ENCODE measurements at regions not wholly inside any gene's neighbourhood (a gene's known extent, or its start where the extent isn't known, plus 50 kb on each side); places are given as distances from the start of the nearest gene placed in this dataset.

DNA sequence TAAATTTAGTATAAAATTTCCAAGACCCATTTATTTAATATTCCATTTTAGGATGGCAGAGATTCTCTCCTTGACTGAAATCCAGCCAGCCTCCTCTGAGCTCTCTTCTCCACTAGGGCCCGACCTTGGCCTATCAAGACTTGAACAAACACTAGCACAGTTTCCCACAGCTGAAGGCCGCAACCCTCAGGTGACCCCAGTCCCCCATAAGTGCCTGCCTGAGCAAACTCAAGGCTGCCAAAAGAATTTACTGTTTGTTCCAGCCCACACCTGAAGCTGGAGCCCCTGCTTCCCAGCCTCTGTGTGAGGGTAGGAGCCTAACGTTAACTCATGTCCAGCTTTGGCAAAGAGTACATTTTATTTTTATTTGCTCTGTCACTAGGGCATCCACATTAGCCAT is 629.0 kb upstream of the ZFP42 start:
- Histone ChIP-seq H3K4me3 (ENCODE audit: low read depth, low read length) (no peak overlapping the region), H3K4me1 (ENCODE audit: control insufficient read depth, insufficient read depth, low read length) (no peaks in the 10 kb centered on the region), H3K9me3 (ENCODE audit: control insufficient read depth, insufficient read depth, low read depth, low read length) (no peaks in the 10 kb centered on the region), H3K27ac (ENCODE audit: extremely low read depth, low read depth, low read length) (no peak overlapping the region), H3K36me3 (ENCODE audit: control insufficient read depth in 2 of 2, insufficient read depth in 1 of 2, low read length in 2 of 2) (no peaks in the 10 kb centered on the region)
- POLR2A ChIA-PET = no interaction called here
- CTCF ChIA-PET = no interaction called here
- TF ChIP-seq YY2 (tag by site-specific recombination; IDR thresholded peaks at IDR 0.05) (no peak), TRIM28 (IDR thresholded peaks at IDR 0.05; ENCODE audit: borderline replicate concordance, low read length) (no peak), ZNF174 (tag by site-specific recombination; IDR thresholded peaks at IDR 0.05) (no peak), ZNF549 (tag by site-specific recombination; IDR thresholded peaks at IDR 0.05) (no peak), HOXC10 (CRISPR knock-in tag; IDR thresholded peaks at IDR 0.05) (no peak), ZNF280C (tag by site-specific recombination; IDR thresholded peaks at IDR 0.05) (no peak), ZFHX2 (tag by site-specific recombination; conservative IDR thresholded peaks at IDR 0.05) (no peak), ZNF488 (tag by site-specific recombination; IDR thresholded peaks at IDR 0.05) (no peak), ZNF560 (tag by site-specific recombination; IDR thresholded peaks at IDR 0.05; ENCODE audit: borderline replicate concordance) (no peak), ZNF311 (tag by site-specific recombination; IDR thresholded peaks at IDR 0.05; ENCODE audit: borderline replicate concordance) (no peak), ZNF596 (tag by site-specific recombination; IDR thresholded peaks at IDR 0.05) (no peak), ZNF658 (tag by site-specific recombination; IDR thresholded peaks at IDR 0.05) (no peak), ZBTB1 (tag by site-specific recombination; IDR thresholded peaks at IDR 0.05) (no peak), ZXDB (tag by site-specific recombination; IDR thresholded peaks at IDR 0.05) (no peak), ZNF155 (tag by site-specific recombination; IDR thresholded peaks at IDR 0.05) (no peak)
- TF ChIP-seq, protein P1, sequence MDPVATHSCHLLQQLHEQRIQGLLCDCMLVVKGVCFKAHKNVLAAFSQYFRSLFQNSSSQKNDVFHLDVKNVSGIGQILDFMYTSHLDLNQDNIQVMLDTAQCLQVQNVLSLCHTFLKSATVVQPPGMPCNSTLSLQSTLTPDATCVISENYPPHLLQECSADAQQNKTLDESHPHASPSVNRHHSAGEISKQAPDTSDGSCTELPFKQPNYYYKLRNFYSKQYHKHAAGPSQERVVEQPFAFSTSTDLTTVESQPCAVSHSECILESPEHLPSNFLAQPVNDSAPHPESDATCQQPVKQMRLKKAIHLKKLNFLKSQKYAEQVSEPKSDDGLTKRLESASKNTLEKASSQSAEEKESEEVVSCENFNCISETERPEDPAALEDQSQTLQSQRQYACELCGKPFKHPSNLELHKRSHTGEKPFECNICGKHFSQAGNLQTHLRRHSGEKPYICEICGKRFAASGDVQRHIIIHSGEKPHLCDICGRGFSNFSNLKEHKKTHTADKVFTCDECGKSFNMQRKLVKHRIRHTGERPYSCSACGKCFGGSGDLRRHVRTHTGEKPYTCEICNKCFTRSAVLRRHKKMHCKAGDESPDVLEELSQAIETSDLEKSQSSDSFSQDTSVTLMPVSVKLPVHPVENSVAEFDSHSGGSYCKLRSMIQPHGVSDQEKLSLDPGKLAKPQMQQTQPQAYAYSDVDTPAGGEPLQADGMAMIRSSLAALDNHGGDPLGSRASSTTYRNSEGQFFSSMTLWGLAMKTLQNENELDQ (tag by site-specific recombination; IDR thresholded peaks at IDR 0.05; ENCODE audit: low read depth) = no peak

DNA sequence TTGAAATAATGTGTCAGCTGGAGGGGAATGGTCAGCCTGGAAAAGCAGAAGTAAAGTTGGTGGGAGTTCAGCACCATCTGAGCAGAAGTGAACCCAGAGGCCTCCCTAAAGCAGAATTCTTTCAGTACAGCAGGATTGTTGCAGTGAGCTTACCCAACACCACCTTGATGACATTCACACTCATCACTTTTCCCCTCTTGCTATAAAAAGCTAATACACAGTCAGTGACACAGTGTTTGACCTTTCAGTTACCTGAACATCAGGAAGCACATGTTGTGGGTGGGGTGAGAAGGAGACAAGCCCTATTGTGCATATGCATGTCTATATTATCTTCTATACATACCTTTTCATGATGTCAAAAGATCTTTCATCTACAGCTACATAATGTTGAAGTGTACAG is 624.7 kb upstream of the ZFP42 start:
- H3K27ac ChIP-seq (ENCODE audit: extremely low read depth, low read depth, low read length) = no peak overlapping the region
- CTCF ChIA-PET = no interaction called here
- H3K36me3 ChIP-seq (ENCODE audit: control insufficient read depth in 2 of 2, insufficient read depth in 1 of 2, low read length in 2 of 2) = no peaks in the 10 kb centered on the region
- H3K4me3 ChIP-seq (ENCODE audit: low read depth, low read length) = no peak overlapping the region
- no peaks in the 10 kb centered on the region for H3K9me3 ChIP-seq (ENCODE audit: control insufficient read depth, insufficient read depth, low read depth, low read length)
- POLR2A ChIA-PET = interaction anchor here (0.5 kb wide), 2 partner anchors 11 to 42 kb away, joined by 3 to 15 read pairs; no protein-coding TSS in a partner anchor
- H3K4me1 ChIP-seq (ENCODE audit: control insufficient read depth, insufficient read depth, low read length) = no peaks in the 10 kb centered on the region
- TF ChIP-seq ZNF404 (tag by site-specific recombination; IDR thresholded peaks at IDR 0.05) (no peak), ZNF138 (tag by site-specific recombination; IDR thresholded peaks at IDR 0.05; ENCODE audit: borderline replicate concordance) (no peak), ZNF596 (tag by site-specific recombination; IDR thresholded peaks at IDR 0.05) (no peak), ZNF26 (tag by site-specific recombination; IDR thresholded peaks at IDR 0.05) (no peak), ZNF621 (tag by site-specific recombination; IDR thresholded peaks at IDR 0.05) (no peak), GFI1B (tag by site-specific recombination; IDR thresholded peaks at IDR 0.05) (no peak), ZNF692 (tag by site-specific recombination; IDR thresholded peaks at IDR 0.05) (no peak)
- TF ChIP-seq, protein P2, sequence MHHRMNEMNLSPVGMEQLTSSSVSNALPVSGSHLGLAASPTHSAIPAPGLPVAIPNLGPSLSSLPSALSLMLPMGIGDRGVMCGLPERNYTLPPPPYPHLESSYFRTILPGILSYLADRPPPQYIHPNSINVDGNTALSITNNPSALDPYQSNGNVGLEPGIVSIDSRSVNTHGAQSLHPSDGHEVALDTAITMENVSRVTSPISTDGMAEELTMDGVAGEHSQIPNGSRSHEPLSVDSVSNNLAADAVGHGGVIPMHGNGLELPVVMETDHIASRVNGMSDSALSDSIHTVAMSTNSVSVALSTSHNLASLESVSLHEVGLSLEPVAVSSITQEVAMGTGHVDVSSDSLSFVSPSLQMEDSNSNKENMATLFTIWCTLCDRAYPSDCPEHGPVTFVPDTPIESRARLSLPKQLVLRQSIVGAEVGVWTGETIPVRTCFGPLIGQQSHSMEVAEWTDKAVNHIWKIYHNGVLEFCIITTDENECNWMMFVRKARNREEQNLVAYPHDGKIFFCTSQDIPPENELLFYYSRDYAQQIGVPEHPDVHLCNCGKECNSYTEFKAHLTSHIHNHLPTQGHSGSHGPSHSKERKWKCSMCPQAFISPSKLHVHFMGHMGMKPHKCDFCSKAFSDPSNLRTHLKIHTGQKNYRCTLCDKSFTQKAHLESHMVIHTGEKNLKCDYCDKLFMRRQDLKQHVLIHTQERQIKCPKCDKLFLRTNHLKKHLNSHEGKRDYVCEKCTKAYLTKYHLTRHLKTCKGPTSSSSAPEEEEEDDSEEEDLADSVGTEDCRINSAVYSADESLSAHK (tag by site-specific recombination; IDR thresholded peaks at IDR 0.05) = no peak
- TF ChIP-seq, protein P3, sequence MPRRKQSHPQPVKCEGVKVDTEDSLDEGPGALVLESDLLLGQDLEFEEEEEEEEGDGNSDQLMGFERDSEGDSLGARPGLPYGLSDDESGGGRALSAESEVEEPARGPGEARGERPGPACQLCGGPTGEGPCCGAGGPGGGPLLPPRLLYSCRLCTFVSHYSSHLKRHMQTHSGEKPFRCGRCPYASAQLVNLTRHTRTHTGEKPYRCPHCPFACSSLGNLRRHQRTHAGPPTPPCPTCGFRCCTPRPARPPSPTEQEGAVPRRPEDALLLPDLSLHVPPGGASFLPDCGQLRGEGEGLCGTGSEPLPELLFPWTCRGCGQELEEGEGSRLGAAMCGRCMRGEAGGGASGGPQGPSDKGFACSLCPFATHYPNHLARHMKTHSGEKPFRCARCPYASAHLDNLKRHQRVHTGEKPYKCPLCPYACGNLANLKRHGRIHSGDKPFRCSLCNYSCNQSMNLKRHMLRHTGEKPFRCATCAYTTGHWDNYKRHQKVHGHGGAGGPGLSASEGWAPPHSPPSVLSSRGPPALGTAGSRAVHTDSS (tag by site-specific recombination; IDR thresholded peaks at IDR 0.05) = no peak

All from HEK293 (cell line).